H1 (cell line): ENCODE measurements at regions not wholly inside any gene's neighbourhood (a gene's known extent, or its start where the extent isn't known, plus 50 kb on each side); places are given as distances from the start of the nearest gene placed in this dataset.

Experiments used
- CTCF ChIA-PET: fragments of 300-600 bp; sonication (Branson Sonifier 250); formaldehyde crosslinking; loops from one replicate; lab custom pipeline; 2021; ENCODE audit not compliant: partially characterized antibody; lab: Charles Lee
- POLR2A ChIA-PET: fragments of 300-600 bp; sonication (Branson Sonifier 250); formaldehyde crosslinking; loops from one replicate; lab custom pipeline; 2021; ENCODE audit warnings: inconsistent platforms; ENCODE audit not compliant: partially characterized antibody; lab: Charles Lee
- DNase-seq, 2 experiments: peaks; one replicate each; pipeline versions ENCODE4 v3.0.0 to v3.0.0-alpha.2; 2010 to 2022; ENCODE audit warnings: low spot score in 2 of 2, low read depth in 1 of 2, mixed read lengths in 1 of 2
- FAIRE-seq: peaks from 2 replicates; lab custom pipeline; 2011; peaks lifted over from hg19 to GRCh38; lab: Jason Lieb, UNC
- H2AFZ ChIP-seq: 2 replicates; pipeline ENCODE4 v1.8.1; 2012; ENCODE audit warnings: low read length, inconsistent platforms
- H2AK5ac ChIP-seq: 2 replicates; pipeline ENCODE4 v1.6.1; 2013; ENCODE audit warnings: low read depth, low read length
- H2BK120ac ChIP-seq: replicated peaks from 2 replicates; pipeline ENCODE3; 2013; ENCODE audit warnings: low read depth, low read length, inconsistent platforms
- H2BK12ac ChIP-seq: 2 replicates; pipeline ENCODE4 v1.6.1; 2013; ENCODE audit warnings: low read depth, low read length
- H2BK15ac ChIP-seq: 2 replicates; pipeline ENCODE4 v1.6.1; 2013; ENCODE audit warnings: low read length
- H2BK20ac ChIP-seq: 2 replicates; pipeline ENCODE4 v1.6.1; 2013; ENCODE audit warnings: low read length
- H2BK5ac ChIP-seq: 2 replicates; pipeline ENCODE4 v1.6.1; 2013; ENCODE audit warnings: low read depth, low read length
- H3K14ac ChIP-seq: 2 replicates; pipeline ENCODE4 v1.6.1; 2013; ENCODE audit warnings: inconsistent platforms; ENCODE audit not compliant: insufficient read length
- H3K18ac ChIP-seq: 2 replicates; pipeline ENCODE4 v1.6.1; 2013; ENCODE audit warnings: low read length; ENCODE audit errors: extremely low read depth
- H3K23ac ChIP-seq: 2 replicates; pipeline ENCODE4 v1.6.1; 2013; ENCODE audit warnings: inconsistent platforms; ENCODE audit not compliant: insufficient read length
- H3K23me2 ChIP-seq: 2 replicates; pipeline ENCODE4 v1.6.1; 2013; ENCODE audit warnings: low read depth, low read length
- H3K27ac ChIP-seq: 2 replicates; pipeline ENCODE4 v1.6.1; 2011; ENCODE audit warnings: low read depth, low read length, inconsistent platforms
- H3K27me3 ChIP-seq, 4 experiments: replicated peaks in 1 of 4; 1 replicate in 1 of 4; 2 replicates in 3 of 4; pipeline versions ENCODE4 v1.6.1 to v1.8.1; 2011 to 2013; ENCODE audit warnings: low read length in 3 of 4, mild to moderate bottlenecking in 3 of 4, inconsistent platforms in 2 of 4, mixed read lengths in 2 of 4, moderate library complexity in 1 of 4; ENCODE audit not compliant: control insufficient read depth in 3 of 4, insufficient read depth in 3 of 4; ENCODE audit errors: extremely low read depth in 1 of 4
- H3K36me3 ChIP-seq, 4 experiments: 2 replicates each; pipeline versions ENCODE4 v1.6.1 to v1.8.1; 2011 to 2013; ENCODE audit warnings: mild to moderate bottlenecking in 4 of 4, low read length in 3 of 4, moderate library complexity in 2 of 4, control low read depth in 1 of 4, inconsistent platforms in 1 of 4; ENCODE audit not compliant: insufficient read depth in 4 of 4, control insufficient read depth in 2 of 4
- H3K4ac ChIP-seq: replicated peaks from 2 replicates; pipeline ENCODE3; 2013; ENCODE audit warnings: low read length, low read depth, mixed read lengths, inconsistent platforms; ENCODE audit not compliant: insufficient read length
- H3K4me1 ChIP-seq, 4 experiments: replicated peaks in 1 of 4; 1 replicate in 1 of 4; 2 replicates in 3 of 4; pipeline versions ENCODE4 v1.6.1 to v1.8.1; 2011 to 2013; ENCODE audit warnings: low read length in 3 of 4, inconsistent platforms in 2 of 4, mixed read lengths in 1 of 4; ENCODE audit not compliant: insufficient read depth in 4 of 4, control insufficient read depth in 3 of 4
- H3K4me2 ChIP-seq, 2 experiments: 2 replicates each; pipeline versions ENCODE4 v1.6.1 to v1.8.1; 2011 to 2013; ENCODE audit warnings: low read depth in 2 of 2, low read length in 2 of 2, control low read depth in 1 of 2, inconsistent platforms in 1 of 2, mild to moderate bottlenecking in 1 of 2; ENCODE audit not compliant: insufficient read depth in 1 of 2
- H3K4me3 ChIP-seq, 4 experiments: fragments of 200-600, 300-600 bp in 1 of 4; sonication (generic), shearing (Covaris generic), sonication (Bioruptor Twin) in 1 of 4; 2 replicates each; pipeline versions ENCODE4 v1.5.1 to v1.8.1; 2011 to 2016; ENCODE audit warnings: low read length in 4 of 4, low read depth in 3 of 4, control low read depth in 2 of 4, inconsistent platforms in 2 of 4, mild to moderate bottlenecking in 2 of 4, mixed read lengths in 1 of 4, moderate library complexity in 1 of 4; ENCODE audit not compliant: insufficient read depth in 2 of 4; ENCODE audit errors: extremely low read depth in 1 of 4
- H3K56ac ChIP-seq: replicated peaks from 2 replicates; pipeline ENCODE3; 2013; ENCODE audit warnings: low read depth, mild to moderate bottlenecking, mixed read lengths, low read length, inconsistent platforms; ENCODE audit not compliant: insufficient read length
- H3K79me1 ChIP-seq: 2 replicates; pipeline ENCODE4 v1.6.1; 2013; ENCODE audit warnings: low read depth, low read length, control low read depth
- H3K79me2 ChIP-seq, 2 experiments: 2 replicates each; pipeline versions ENCODE4 v1.6.1 to v1.8.1; 2012 to 2013; ENCODE audit warnings: low read length in 2 of 2, mild to moderate bottlenecking in 2 of 2, inconsistent platforms in 1 of 2; ENCODE audit not compliant: insufficient read depth in 2 of 2, control insufficient read depth in 1 of 2
- H3K9ac ChIP-seq, 4 experiments: replicated peaks in 1 of 4; 1 replicate in 1 of 4; 2 replicates in 3 of 4; pipeline versions ENCODE4 v1.6.1 to v1.8.1; 2011 to 2013; ENCODE audit warnings: low read depth in 3 of 4, low read length in 3 of 4, control low read depth in 2 of 4, mild to moderate bottlenecking in 2 of 4, moderate library complexity in 2 of 4, inconsistent platforms in 1 of 4; ENCODE audit errors: extremely low read depth in 1 of 4
- H3K9me3 ChIP-seq, 2 experiments: 2 replicates each; pipeline versions ENCODE4 v1.6.1 to v1.8.1; 2012 to 2013; ENCODE audit warnings: mild to moderate bottlenecking in 2 of 2, moderate library complexity in 2 of 2, control low read depth in 1 of 2, inconsistent platforms in 1 of 2, low read depth in 1 of 2, low read length in 1 of 2, mixed read lengths in 1 of 2; ENCODE audit not compliant: insufficient read depth in 2 of 2
- H4K20me1 ChIP-seq, 2 experiments: replicated peaks in 1 of 2; 2 replicates each; pipeline versions ENCODE3 to v1.8.1; 2011 to 2013; ENCODE audit warnings: inconsistent platforms in 2 of 2, low read length in 2 of 2, mild to moderate bottlenecking in 1 of 2; ENCODE audit not compliant: insufficient read depth in 2 of 2, control insufficient read depth in 1 of 2
- H4K5ac ChIP-seq: 2 replicates; pipeline ENCODE4 v1.6.1; 2013; ENCODE audit warnings: low read length, low read depth, mixed read lengths, inconsistent platforms; ENCODE audit not compliant: insufficient read length
- H4K8ac ChIP-seq: 2 replicates; pipeline ENCODE4 v1.8.0; 2013; ENCODE audit warnings: mild to moderate bottlenecking, moderate library complexity, low read length, inconsistent platforms; ENCODE audit not compliant: insufficient read depth; ENCODE audit errors: extremely low read depth
- H4K91ac ChIP-seq: replicated peaks from 2 replicates; pipeline ENCODE3; 2013; ENCODE audit warnings: low read length, mixed read lengths, inconsistent platforms; ENCODE audit not compliant: insufficient read length
- JUN ChIP-seq: IDR thresholded peaks from 2 replicates; pipeline ENCODE4 v1.6.1; 2011; ENCODE audit warnings: low read depth, mild to moderate bottlenecking, improper control_type of control experiment, low read length
- TEAD4 ChIP-seq: IDR thresholded peaks from 2 replicates; pipeline ENCODE4 v1.6.1; 2012; ENCODE audit warnings: low read depth, low read length, inconsistent platforms, mixed read lengths
- WGBS, 2 experiments: shearing (Covaris generic) in 1 of 2; methylation state at CpG; one replicate each; pipeline versions ENCODE4 v1.1.6 to v1.1.7; 2013 to 2015; ENCODE audit warnings: low lambda C conversion rate in 2 of 2, mixed read lengths in 2 of 2, inconsistent platforms in 1 of 2, low coverage in 1 of 2, missing lambda C conversion rate in 1 of 2; ENCODE audit not compliant: insufficient replicate concordance in 2 of 2, insufficient coverage in 1 of 2, insufficient read length in 1 of 2; ENCODE audit errors: extremely low coverage in 1 of 2, missing lambda C conversion rate in 1 of 2; 5-methylcytosine and 5-hydroxymethylcytosine counted together

DNA sequence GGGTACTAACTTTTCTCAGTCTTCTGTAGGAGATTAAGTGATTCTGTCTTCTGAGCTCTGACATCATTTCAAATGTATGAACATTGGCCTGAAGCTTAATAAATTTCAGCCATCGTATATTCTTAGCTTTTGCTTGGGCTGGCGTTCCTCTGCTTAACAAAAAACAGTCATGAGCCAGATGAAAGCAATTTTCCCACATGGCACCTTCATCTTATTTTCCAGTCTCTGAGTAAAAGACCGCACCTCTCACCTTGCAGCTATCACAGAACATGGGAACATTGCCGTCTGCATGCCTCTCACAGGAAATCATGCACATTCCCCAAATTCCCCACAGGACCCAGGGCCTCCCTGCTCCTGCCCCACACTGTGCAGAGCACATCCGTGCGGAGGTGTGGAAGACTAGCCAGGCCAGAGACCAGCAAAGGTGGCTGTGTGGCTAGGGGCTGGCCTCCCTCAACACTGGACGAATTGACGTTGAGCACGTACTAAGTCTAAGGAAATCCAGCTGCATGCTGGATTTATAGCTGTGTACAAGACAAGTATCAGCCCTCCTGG, 531.8 kb upstream of the ID2 start:
- Histone ChIP-seq H2BK15ac (no peak overlapping the region), H3K23me2 (no peaks in the 10 kb centered on the region), H2BK5ac (no peak overlapping the region), H2AFZ (no peak overlapping the region), H3K36me3 (no peaks in the 10 kb centered on the region), H3K79me1 (no peaks in the 10 kb centered on the region), H3K4me1 (no peaks in the 10 kb centered on the region; a peak in 1 of 7 replicates), H4K5ac (no peak overlapping the region), H3K9me3 (no peaks in the 10 kb centered on the region), H3K18ac (no peak overlapping the region), H3K14ac (no peak overlapping the region), H3K4me2 (no peak overlapping the region), H2BK120ac (no peak overlapping the region), H4K20me1 (no peaks in the 10 kb centered on the region), H3K4me3 (no peak overlapping the region), H3K27me3 (no peaks in the 10 kb centered on the region), H3K79me2 (no peaks in the 10 kb centered on the region), H3K4ac (peak overlapping the region; percentile 71), H4K91ac (no peak overlapping the region), H3K23ac (no peak overlapping the region), H4K8ac (peak overlapping the region; percentile 65; the same call in 1 of the 2 replicates), H3K27ac (no peak overlapping the region), H3K56ac (no peak overlapping the region), H3K9ac (no peak overlapping the region), H2BK12ac (no peak overlapping the region; the same call in 1 of the 2 replicates), H2BK20ac (no peak overlapping the region), H2AK5ac (no peak overlapping the region)
- no peak for TF ChIP-seq JUN
- TF ChIP-seq TEAD4 = peak; percentile 67
- CTCF ChIA-PET = interaction anchor here (2.6 kb wide), 1 partner anchor 17 kb away, joined by 9 read pairs; no protein-coding TSS in a partner anchor
- POLR2A ChIA-PET = interaction anchor here (1.2 kb wide), 1 partner anchor 33 kb away, joined by 4 read pairs; no protein-coding TSS in a partner anchor
- 92% methylated on average over 9 of the region's 9 CpGs; no CpG with 5 or more reads in 1 of the 2 experiments for WGBS, 2 experiments
- DNase-seq (no peak), FAIRE-seq (no peak)
